Activated CD4-positive, alpha-beta memory T cell treated with anti-CD3 and anti-CD28 coated beads, Interleukin-2, amount 10 ng/mL, durations not matched to agents 7 days and 5 days (primary cell): ENCODE measurements at regions not wholly inside any gene's neighbourhood (a gene's known extent, or its start where the extent isn't known, plus 50 kb on each side); places are given as distances from the start of the nearest gene placed in this dataset.
"Not testable (repeated sequence)": the region's sequence is repeated elsewhere in the genome, so short reads cannot be mapped to it uniquely, and the experiment has no call there.

ENCODE experiments used
- CTCF ChIA-PET: fragments of 350-600 bp; sonication (Branson Sonifier 250); formaldehyde crosslinking; loops from one replicate; lab custom pipeline; 2021; ENCODE audit warnings: antibody characterized with exemption, inconsistent platforms; lab: Charles Lee
- POLR2A ChIA-PET: fragments of 350-600 bp; sonication (Branson Sonifier 250); formaldehyde crosslinking; loops from one replicate; lab custom pipeline; 2021; ENCODE audit warnings: antibody characterized with exemption; lab: Charles Lee
- DNase-seq: peaks from one replicate; pipeline ENCODE4 v3.0.0-alpha.2; 2020
- H3K27ac Mint-ChIP-seq: one replicate; pipeline ENCODE4 v1.8.0; 2021; ENCODE audit warnings: mild to moderate bottlenecking, mixed read lengths
- H3K27me3 Mint-ChIP-seq: one replicate; pipeline ENCODE4 v1.8.0; 2021; ENCODE audit warnings: mixed read lengths
- H3K36me3 Mint-ChIP-seq: one replicate; pipeline ENCODE4 v1.8.0; 2021; ENCODE audit warnings: low read depth, mixed read lengths
- H3K4me1 Mint-ChIP-seq: one replicate; pipeline ENCODE4 v1.8.0; 2021; ENCODE audit warnings: mixed read lengths
- H3K4me3 Mint-ChIP-seq: one replicate; pipeline ENCODE4 v1.8.0; 2021; ENCODE audit warnings: mild to moderate bottlenecking, mixed read lengths
- H3K9me3 Mint-ChIP-seq: one replicate; pipeline ENCODE4 v1.8.0; 2021; ENCODE audit warnings: mixed read lengths

DNA sequence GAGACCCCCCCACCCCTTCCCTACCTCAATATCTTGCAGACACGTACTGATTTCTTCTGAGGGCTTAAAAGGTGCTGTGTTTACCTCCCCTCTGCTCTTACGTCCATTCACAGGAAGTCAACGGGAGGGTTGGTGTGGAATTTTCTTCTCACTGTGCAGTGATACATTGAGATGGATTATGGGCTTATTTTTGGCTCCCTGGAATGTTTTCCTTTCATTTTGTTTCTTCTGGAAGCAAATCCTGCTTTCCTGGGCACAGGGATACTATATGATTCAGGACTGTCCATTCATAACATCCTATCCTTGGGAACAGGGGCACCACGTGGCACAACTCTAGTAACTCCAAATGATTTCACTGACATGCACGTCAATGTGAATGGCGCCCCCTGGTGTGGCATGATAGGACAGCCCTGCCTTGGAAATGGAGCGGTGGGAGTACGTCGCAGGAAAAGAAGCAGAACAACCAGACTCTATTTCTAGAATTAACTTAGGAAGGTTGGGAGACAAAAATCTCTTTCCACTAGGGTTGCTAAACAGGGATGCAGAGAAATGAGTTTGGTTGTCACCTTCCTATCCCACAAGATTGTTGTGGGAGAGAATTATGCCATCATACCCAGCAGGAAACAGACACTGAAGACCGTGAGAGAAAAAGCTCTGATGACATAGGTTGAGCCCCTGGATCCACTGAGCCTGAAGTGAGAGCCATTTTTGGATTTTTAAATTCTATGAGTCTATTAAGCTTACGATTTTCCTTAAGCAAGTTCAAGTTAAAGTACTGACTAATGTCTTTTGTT is 146.5 kb upstream of the RAG2 start:
- POLR2A ChIA-PET: no interaction called here
- peaks cover 18% of the 10 kb centered on the region for H3K27me3 Mint-ChIP-seq
- H3K4me1 Mint-ChIP-seq: no peaks in the 10 kb centered on the region
- H3K27ac Mint-ChIP-seq: no peak overlapping the region
- no peaks in the 10 kb centered on the region for H3K36me3 Mint-ChIP-seq
- peak; percentile 57 for DNase-seq
- no peaks in the 10 kb centered on the region for H3K9me3 Mint-ChIP-seq
- CTCF ChIA-PET: interaction anchor here (1.1 to 9.8 kb wide), 5 partner anchors 8 to 452 kb away, joined by 4 to 151 read pairs (median 7); no protein-coding TSS in a partner anchor
- H3K4me3 Mint-ChIP-seq: no peak overlapping the region

DNA sequence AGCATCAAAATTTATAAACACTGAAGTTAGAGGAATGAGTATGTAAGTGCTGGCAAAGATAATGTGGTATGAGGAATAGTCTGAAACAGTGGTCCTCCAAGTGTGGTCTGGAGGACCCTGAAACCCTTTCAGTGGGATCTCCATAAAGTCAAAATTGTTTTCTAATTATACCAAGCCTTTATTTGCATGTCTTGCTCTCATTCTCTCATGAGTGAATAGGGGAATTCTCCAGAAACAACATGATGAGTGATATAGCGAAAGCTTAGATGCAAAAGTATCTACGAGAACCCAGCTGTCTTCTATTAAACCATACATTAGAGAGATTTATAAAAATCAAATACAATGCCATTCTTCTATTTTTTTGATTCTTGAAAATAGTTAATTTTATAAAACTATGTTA is 145.0 kb upstream of the RAG2 start:
- ChIA-PET CTCF (interaction anchor here (1.0 to 9.8 kb wide), 7 partner anchors 9 to 451 kb away, joined by 3 to 151 read pairs (median 5); no protein-coding TSS in a partner anchor), POLR2A (no interaction called here)
- Mint-ChIP-seq H3K9me3 (no peaks in the 10 kb centered on the region), H3K27ac (no peak overlapping the region), H3K4me1 (no peaks in the 10 kb centered on the region), H3K36me3 (no peaks in the 10 kb centered on the region), H3K4me3 (no peak overlapping the region), H3K27me3 (peaks cover 15% of the 10 kb centered on the region)
- no peak for DNase-seq

DNA sequence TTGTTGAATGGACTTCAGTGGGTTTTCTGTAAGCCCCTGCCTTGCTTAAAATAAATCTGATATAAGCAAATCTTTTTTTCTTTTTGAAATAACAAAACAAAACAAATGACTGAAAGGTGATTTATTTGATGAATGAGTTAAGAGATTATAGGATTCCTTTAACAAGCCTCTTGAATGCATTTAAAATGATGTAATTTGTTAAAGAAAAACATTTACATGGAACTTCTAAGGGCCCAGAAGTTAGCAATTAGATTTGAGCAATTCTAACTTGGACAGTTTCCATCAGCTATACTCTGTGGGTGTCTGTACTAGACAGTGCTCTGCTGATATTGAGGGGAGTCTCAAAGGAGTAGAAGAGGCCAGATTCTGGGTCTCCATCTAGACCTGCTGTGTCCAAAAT is 143.5 kb upstream of the RAG2 start:
- peaks cover 13% of the 10 kb centered on the region for H3K27me3 Mint-ChIP-seq
- no peaks in the 10 kb centered on the region for H3K4me1 Mint-ChIP-seq
- no peak for DNase-seq
- ChIA-PET POLR2A (no interaction called here), CTCF (no interaction called here)
- H3K27ac Mint-ChIP-seq: no peak overlapping the region
- no peaks in the 10 kb centered on the region for H3K9me3 Mint-ChIP-seq
- no peak overlapping the region for H3K4me3 Mint-ChIP-seq
- H3K36me3 Mint-ChIP-seq: no peaks in the 10 kb centered on the region

DNA sequence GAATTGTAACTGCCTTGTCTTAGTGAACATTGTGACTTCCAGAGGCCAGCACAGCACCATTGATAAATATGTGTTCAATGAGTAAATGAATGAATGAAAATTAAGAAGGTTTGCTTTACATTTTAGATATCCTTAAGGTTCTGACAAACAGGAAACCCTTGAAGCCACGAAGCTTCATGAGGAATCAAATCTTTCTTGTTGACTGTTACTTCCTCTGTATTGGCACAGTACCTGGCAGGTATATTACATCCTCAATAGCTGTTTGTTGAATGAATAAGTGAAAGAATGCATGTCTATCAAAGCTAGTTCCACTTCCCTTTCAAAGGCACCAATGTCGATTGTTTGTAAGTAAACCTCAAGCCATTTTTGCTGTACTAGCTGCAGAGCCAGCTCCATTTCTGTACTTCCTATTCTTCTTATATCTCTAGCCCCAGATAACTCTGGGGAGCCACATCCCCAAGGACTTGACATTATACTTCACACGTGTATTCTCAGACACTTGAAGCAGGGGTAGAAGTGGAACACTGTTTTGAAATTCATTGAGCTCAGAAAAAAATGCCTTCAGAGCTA is 140.3 kb upstream of the RAG2 start:
- Mint-ChIP-seq H3K27ac (no peak overlapping the region), H3K4me1 (no peaks in the 10 kb centered on the region), H3K4me3 (no peak overlapping the region), H3K9me3 (no peaks in the 10 kb centered on the region), H3K36me3 (no peaks in the 10 kb centered on the region), H3K27me3 (peaks cover 21% of the 10 kb centered on the region)
- DNase-seq: no peak
- ChIA-PET CTCF (interaction anchor here (0.9 to 6.6 kb wide), 6 partner anchors 10 to 228 kb away, joined by 3 to 64 read pairs (median 4); partner anchors contain the start of gene TRAF6), POLR2A (no interaction called here)

DNA sequence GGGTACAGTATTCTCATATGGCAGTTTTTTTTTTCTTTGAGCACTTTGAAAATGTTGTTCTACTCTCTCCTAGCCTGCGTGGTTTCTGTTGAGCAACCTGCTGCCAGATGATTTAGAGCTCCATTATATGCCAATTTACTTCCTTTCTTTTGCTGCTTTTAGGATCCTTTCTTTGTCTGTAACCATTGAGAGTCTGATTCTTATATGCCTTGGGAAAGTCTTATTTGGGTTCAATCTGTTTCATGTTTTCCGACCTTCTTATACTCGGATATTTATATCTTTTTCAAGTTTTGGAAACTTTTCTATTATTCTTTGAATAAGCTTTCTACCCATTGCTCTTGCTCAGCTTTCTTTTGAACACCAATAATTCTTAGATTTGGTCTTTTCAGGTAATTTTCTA is 138.1 kb upstream of the RAG2 start:
- no peak overlapping the region for H3K4me3 Mint-ChIP-seq
- H3K27me3 Mint-ChIP-seq: peaks cover 27% of the 10 kb centered on the region
- no peaks in the 10 kb centered on the region for H3K4me1 Mint-ChIP-seq
- no peaks in the 10 kb centered on the region for H3K9me3 Mint-ChIP-seq
- ChIA-PET POLR2A (no interaction called here), CTCF (interaction anchor here (0.9 to 6.6 kb wide), 4 partner anchors 8 to 34 kb away, joined by 3 to 64 read pairs (median 5); no protein-coding TSS in a partner anchor)
- H3K27ac Mint-ChIP-seq: no peak overlapping the region
- H3K36me3 Mint-ChIP-seq: no peaks in the 10 kb centered on the region
- DNase-seq: no peak

DNA sequence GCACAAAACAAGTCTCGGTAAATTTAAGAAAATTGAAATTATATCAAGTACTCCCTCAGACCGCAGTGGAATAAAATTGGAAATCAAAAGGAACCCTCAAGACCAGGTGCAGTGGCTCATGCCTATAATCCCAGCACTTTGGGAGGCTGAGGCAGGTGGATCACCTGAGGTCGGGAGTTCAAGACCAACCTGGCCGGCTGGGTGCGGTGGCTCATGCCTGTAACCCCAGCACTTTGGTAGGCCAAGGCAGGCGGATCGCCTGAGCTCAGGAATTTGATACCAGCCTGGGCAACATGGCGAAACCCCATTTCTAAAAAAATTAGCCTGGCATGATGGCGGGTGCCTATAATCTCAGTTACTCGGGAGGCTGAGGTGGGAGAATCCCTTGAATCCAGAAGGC is 135.7 kb upstream of the RAG2 start:
- CTCF ChIA-PET: interaction anchor here (6.6 kb wide), 1 partner anchor 14 kb away, joined by 64 read pairs; no protein-coding TSS in a partner anchor

DNA sequence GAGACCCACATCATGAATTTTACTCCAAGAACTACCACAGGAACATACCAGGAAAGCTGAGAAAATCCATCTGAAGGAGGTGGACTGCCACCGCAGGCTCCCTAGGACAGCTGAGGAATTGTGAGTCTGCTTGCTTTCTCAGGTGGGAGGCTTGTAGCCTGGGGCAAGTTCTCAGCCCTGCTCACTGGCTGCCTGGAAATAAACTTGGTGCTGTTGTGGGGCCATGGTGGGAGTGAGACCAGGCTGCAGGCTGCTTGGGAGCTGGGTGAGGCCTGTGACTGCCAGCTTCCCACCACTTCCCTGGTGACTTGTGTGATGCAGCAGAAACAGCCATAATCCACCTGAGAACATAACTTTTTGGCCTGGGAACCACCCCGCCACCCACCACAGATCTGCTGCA is 132.7 kb upstream of the RAG2 start:
- DNase-seq: no peak
- Mint-ChIP-seq H3K9me3 (no peaks in the 10 kb centered on the region), H3K4me3 (no peak overlapping the region), H3K27me3 (peaks cover 11% of the 10 kb centered on the region), H3K4me1 (no peaks in the 10 kb centered on the region), H3K27ac (no peak overlapping the region), H3K36me3 (no peaks in the 10 kb centered on the region)
- ChIA-PET POLR2A (no interaction called here), CTCF (interaction anchor here (2.1 to 2.5 kb wide), 2 partner anchors 13 to 16 kb away, joined by 5 to 15 read pairs; no protein-coding TSS in a partner anchor)

More for the DNA sequence above, 135.7 kb upstream of the RAG2 start:
- DNase-seq, POLR2A ChIA-PET, H3K36me3 Mint-ChIP-seq, H3K4me3 Mint-ChIP-seq, H3K4me1 Mint-ChIP-seq, H3K27ac Mint-ChIP-seq, H3K9me3 Mint-ChIP-seq: not testable (repeated sequence)
- peaks cover 22% of the 10 kb centered on the region for H3K27me3 Mint-ChIP-seq

DNA sequence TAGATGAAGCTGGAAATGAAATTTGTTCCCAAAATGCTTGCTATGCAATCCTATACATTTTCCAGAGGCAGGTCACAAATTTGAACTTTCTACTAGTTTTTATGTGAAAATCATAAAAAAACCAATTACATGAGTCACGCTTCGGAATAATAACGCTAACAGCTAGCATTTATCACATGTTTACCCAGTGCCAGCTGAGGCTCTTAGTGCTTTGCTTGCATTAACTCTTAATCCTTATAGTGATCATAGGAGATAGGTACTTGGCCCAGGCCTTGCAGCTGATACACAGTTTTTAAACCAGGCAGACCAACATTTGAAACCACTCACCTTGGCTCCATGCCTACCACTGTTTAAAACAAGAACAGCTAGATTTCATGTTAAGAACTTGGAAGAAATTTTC is 131.8 kb upstream of the RAG2 start:
- Mint-ChIP-seq H3K4me1 (no peaks in the 10 kb centered on the region), H3K27me3 (peaks cover 10% of the 10 kb centered on the region), H3K4me3 (no peak overlapping the region), H3K9me3 (no peaks in the 10 kb centered on the region), H3K27ac (no peak overlapping the region), H3K36me3 (no peaks in the 10 kb centered on the region)
- ChIA-PET POLR2A (no interaction called here), CTCF (interaction anchor here (2.1 to 2.5 kb wide), 2 partner anchors 14 to 17 kb away, joined by 5 to 15 read pairs; no protein-coding TSS in a partner anchor)
- no peak for DNase-seq

DNA sequence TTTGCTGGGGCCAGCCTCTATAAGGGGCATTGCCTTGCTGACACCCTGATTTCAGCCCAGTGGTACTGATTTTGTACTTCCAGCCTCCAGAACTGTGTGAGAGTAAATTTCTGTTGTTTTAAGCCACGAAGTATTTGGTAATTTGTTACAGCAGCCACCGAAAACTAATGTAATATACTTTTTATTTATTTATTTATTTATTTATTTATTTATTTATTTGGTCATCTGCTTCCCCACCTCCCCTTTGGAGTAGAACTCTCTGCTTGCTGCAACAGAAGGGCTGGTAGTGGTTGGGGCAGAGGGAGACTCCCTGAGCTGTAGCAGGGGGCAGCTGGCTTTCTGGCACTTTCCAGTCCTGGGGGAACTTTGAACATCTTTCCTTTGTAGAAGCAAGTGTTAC is 128.4 kb upstream of the RAG2 start:
- no peak for DNase-seq
- Mint-ChIP-seq H3K9me3 (no peaks in the 10 kb centered on the region), H3K27ac (no peak overlapping the region), H3K36me3 (no peaks in the 10 kb centered on the region), H3K4me1 (no peaks in the 10 kb centered on the region), H3K27me3 (peaks cover 8% of the 10 kb centered on the region), H3K4me3 (no peak overlapping the region)
- ChIA-PET POLR2A (no interaction called here), CTCF (interaction anchor here (1.0 kb wide), 1 partner anchor 22 kb away, joined by 3 read pairs; no protein-coding TSS in a partner anchor)

DNA sequence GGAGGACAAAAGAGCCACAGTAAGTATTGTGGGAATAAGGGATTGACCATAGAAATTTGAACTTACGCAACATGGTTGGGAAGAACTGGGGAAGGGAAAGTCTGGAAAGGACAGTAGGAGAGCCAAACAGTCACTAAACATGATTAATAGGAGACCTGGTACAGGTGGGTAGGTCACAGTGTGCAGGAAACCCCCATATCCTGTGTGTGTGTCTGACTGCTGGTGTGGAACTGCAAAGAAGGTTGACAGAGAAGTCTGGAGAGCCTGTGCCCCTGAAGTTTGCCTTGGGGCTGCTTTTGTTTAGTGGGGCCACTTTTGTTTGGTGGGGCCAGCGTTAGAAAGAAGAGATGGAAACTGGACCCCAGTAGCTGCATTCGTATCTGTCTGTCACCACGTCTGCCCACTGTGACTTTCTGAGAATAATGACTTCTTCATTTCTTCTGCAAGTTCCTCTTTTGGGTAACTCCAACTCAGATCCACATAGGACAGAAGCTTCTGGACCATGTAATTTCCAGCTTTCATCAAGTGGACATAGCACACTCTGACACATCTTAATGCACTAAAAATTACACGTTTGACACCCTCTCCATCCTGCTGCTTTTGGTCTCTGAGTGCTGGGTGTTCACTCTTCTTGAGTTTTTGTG is 126.8 kb upstream of the RAG2 start:
- Mint-ChIP-seq H3K9me3 (no peaks in the 10 kb centered on the region), H3K27me3 (peaks cover 9% of the 10 kb centered on the region), H3K4me1 (no peaks in the 10 kb centered on the region), H3K27ac (no peak overlapping the region), H3K36me3 (no peaks in the 10 kb centered on the region), H3K4me3 (no peak overlapping the region)
- DNase-seq: no peak
- ChIA-PET POLR2A (no interaction called here), CTCF (no interaction called here)

DNA sequence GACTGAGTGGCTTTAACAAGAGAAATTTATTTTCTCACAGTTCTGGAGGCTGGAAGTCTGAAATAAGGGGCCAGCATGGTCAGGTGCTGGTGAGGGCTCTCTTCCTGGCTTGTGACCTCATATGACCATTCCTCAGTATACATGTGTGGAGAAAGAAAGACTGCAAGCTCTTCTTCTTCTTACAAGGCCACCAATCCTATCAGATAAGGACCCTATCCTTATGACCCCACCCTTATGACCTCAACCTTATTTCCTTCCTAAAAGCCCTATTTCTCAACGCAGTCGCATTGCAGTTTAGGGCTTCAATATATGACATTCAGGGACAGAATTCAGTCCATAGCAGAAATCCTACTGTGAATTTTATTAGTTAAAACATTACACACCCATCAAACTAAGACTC is 124.4 kb upstream of the RAG2 start:
- Mint-ChIP-seq H3K9me3 (no peaks in the 10 kb centered on the region), H3K4me3 (no peak overlapping the region), H3K27ac (no peak overlapping the region), H3K36me3 (no peaks in the 10 kb centered on the region), H3K4me1 (no peaks in the 10 kb centered on the region), H3K27me3 (peaks cover 15% of the 10 kb centered on the region)
- no peak for DNase-seq
- POLR2A ChIA-PET: no interaction called here
- CTCF ChIA-PET: no interaction called here

DNA sequence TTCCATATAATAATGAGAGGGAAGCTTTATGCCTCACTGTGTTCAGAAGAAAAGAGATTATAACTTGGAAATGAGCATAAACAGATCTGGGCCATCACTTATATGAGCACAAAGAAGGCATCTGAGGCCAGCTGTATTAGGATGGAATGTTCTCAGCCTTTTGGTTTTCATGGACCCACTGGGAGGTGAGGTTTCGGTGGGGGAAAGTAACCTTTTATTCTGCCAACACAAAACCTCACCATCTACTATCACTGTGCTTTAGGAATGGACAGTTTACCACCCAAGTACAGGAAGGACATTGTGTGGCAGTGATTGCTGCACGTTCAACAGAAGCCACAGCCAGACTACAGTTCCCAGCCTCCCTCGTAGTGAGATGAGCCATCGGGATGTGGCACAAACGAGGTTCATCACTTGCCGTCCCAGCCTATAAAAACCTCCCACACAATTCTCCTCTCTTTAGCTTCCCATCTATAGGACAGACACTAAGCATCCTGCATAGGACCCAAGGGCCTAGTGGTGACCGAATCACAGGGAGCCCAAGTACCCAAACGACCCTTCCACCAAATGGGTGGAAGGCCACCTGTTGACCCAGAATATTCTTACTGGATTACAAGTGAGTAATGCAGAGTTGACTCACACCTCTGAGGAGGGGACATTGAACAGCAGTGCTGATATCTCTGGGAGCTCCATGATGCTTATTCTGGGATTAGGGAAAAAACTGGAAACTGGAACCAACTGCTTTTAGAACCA is 121.5 kb upstream of the RAG2 start:
- Mint-ChIP-seq H3K4me1 (no peaks in the 10 kb centered on the region), H3K36me3 (no peaks in the 10 kb centered on the region), H3K4me3 (no peak overlapping the region), H3K9me3 (no peaks in the 10 kb centered on the region), H3K27ac (no peak overlapping the region), H3K27me3 (peaks cover 17% of the 10 kb centered on the region)
- no peak for DNase-seq
- ChIA-PET POLR2A (no interaction called here), CTCF (interaction anchor here (2.7 kb wide), 1 partner anchor 28 kb away, joined by 6 read pairs; no protein-coding TSS in a partner anchor)
